ENCODE measurements at regions not wholly inside any gene's neighbourhood (a gene's known extent, or its start where the extent isn't known, plus 50 kb on each side); places are given as distances from the start of the nearest gene placed in this dataset.

- no peaks in the 10 kb centered on the region for H3K9me3 ChIP-seq
- H3K4me3 ChIP-seq = no peak overlapping the region
- no peaks in the 10 kb centered on the region for H3K36me3 ChIP-seq
- TF ChIP-seq CTCF (IDR thresholded peaks at IDR 0.05) = no peak
- H3K4me1 ChIP-seq = no peaks in the 10 kb centered on the region
- DNase-seq = no peak
- H3K27ac ChIP-seq = no peak overlapping the region
- intact Hi-C loops (cut with DNase I) = no loop called here
- no peaks in the 10 kb centered on the region for H3K27me3 ChIP-seq (ENCODE audit: low read depth)
- ATAC-seq = no peak
Measured at GRCh38 chr6:4463236-4463635, 313.0 kb upstream of the CDYL start.

- Histone ChIP-seq H3K36me3 (no peaks in the 10 kb centered on the region), H3K27ac (no peak overlapping the region), H3K4me3 (no peak overlapping the region), H3K9me3 (no peaks in the 10 kb centered on the region), H3K4me1 (no peaks in the 10 kb centered on the region), H3K27me3 (ENCODE audit: low read depth) (no peaks in the 10 kb centered on the region)
- ATAC-seq (peak; percentile 21 to 27), DNase-seq (no peak)
- TF ChIP-seq CTCF (IDR thresholded peaks at IDR 0.05) = no peak
- intact Hi-C loops (cut with DNase I) = no loop called here
Measured at GRCh38 chr6:4460586-4461475, 315.4 kb upstream of the CDYL start.

- DNase-seq = no peak
- Histone ChIP-seq H3K27me3 (ENCODE audit: low read depth) (no peaks in the 10 kb centered on the region), H3K36me3 (no peaks in the 10 kb centered on the region), H3K4me3 (no peak overlapping the region), H3K4me1 (no peaks in the 10 kb centered on the region), H3K27ac (no peak overlapping the region), H3K9me3 (no peaks in the 10 kb centered on the region)
- intact Hi-C loops (cut with DNase I) = no loop called here
- TF ChIP-seq CTCF (IDR thresholded peaks at IDR 0.05) = no peak
- no peak for ATAC-seq
Measured at GRCh38 chr6:4459996-4460395, 316.2 kb upstream of the CDYL start.

GRCh38 chr6:4459032-4459431, 317.2 kb upstream of the CDYL start:
- no peak for TF ChIP-seq CTCF (IDR thresholded peaks at IDR 0.05)
- no peaks in the 10 kb centered on the region for H3K36me3 ChIP-seq
- H3K4me1 ChIP-seq = no peaks in the 10 kb centered on the region
- intact Hi-C loops (cut with DNase I) = no loop called here
- no peak overlapping the region for H3K27ac ChIP-seq
- H3K4me3 ChIP-seq = no peak overlapping the region
- H3K27me3 ChIP-seq (ENCODE audit: low read depth) = no peaks in the 10 kb centered on the region
- ATAC-seq = peak in 1 of 2 donors; percentile 18
- no peak for DNase-seq
- no peaks in the 10 kb centered on the region for H3K9me3 ChIP-seq

- Histone ChIP-seq H3K27me3 (ENCODE audit: low read depth) (no peaks in the 10 kb centered on the region), H3K27ac (no peak overlapping the region), H3K4me1 (no peaks in the 10 kb centered on the region), H3K36me3 (no peaks in the 10 kb centered on the region), H3K9me3 (no peaks in the 10 kb centered on the region), H3K4me3 (no peak overlapping the region)
- no peak for DNase-seq
- TF ChIP-seq CTCF (IDR thresholded peaks at IDR 0.05) = no peak
- ATAC-seq = no peak
- intact Hi-C loops (cut with DNase I) = no loop called here
Measured at GRCh38 chr6:4451718-4452117, 316.3 kb upstream of the ECI2 start.
